ENCODE measurements at regions not wholly inside any gene's neighbourhood (a gene's known extent, or its start where the extent isn't known, plus 50 kb on each side); places are given as distances from the start of the nearest gene placed in this dataset.
"Not testable (repeated sequence)": the region's sequence is repeated elsewhere in the genome, so short reads cannot be mapped to it uniquely, and the experiment has no call there.

GRCh38 chr10:23543691-23544380 lies 105.0 kb downstream of the OTUD1 start:
- no peak for DNase-seq (ENCODE audit: low read depth)

GRCh38 chr10:23545866-23546265 lies 107.0 kb downstream of the OTUD1 start:
- not testable (repeated sequence) for DNase-seq (ENCODE audit: low read depth)

DNA sequence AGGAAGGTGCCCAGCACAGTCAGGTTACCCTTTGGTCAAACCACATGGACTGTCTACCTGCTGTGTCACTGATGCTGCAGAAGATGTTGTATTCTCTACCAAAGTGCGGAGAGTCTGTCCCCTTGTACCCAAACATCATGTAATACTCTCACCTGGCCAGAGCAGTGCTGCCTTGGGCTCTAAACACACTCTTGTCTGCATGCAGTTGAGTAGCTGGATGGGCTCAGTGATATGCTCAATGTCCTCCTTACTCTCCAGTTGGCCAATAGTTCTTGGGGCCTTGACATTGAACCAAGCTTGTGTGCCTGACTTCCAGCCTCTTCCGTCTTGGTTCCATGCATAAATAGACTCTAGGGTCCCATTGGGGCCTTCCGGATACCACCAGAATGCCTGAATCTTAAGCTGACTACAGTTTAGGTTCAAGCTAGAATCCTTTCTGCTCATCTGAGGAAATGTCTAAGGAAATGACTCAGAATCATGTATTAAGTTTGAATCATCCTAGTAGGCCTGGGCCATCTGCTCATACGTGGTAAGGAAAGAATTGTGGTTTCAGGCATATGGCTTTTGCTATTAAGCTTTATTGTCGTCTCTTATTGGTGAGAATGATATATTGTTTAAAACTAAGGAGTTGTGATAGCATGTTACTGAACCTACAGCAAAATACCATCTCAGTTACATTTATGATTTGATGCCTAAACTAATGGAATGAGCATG lies 118.0 kb downstream of the OTUD1 start:
- DNase-seq (ENCODE audit: low read depth), result no peak

- no peak for DNase-seq (ENCODE audit: low read depth)
Measured at GRCh38 chr10:23557777-23558176, 118.9 kb downstream of the OTUD1 start.

DNA sequence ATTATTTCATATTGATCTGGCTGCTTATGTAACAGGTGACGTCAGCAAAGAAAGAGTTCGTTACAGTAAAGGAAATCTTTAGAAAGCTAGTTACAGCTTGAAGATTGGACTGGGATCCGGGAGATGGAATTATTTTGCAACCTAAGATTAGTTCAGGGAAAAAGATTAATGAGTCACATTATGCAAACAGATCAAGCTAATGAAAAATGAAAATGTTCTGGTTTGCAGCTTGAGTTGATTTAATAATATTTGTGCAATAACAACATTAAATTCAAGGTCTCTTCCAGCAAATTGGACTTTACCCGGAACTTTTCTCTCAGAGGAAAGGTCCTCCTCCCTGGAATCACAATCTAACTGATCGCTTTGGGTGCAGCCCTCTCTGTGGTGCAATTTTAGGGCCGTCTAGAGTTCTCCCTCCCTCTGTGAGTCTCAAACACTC lies 119.5 kb downstream of the OTUD1 start:
- no peak for DNase-seq (ENCODE audit: low read depth)

DNA sequence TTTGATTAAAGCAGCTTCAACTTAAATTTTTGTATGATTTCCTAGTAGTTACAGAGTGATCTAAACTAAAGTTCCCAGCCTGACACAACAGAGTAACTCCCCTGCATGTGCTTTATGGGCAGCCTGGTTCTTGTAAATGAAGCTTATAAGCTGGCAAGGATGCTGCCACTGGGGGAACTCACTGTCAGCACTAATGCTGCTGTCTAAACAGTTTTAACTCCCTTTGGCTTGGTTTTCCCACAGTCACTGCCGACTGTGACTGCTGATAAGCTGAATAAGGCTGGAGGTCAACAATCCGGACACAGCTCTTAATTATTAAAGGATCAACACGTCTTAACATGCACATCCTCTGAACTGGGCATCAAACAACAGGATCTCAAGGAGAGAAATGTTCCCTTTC lies 130.1 kb downstream of the OTUD1 start:
- DNase-seq (ENCODE audit: low read depth), result no peak

GRCh38 chr10:23571884-23572283 lies 133.0 kb downstream of the OTUD1 start:
- no peak for DNase-seq (ENCODE audit: low read depth)

- no peak for DNase-seq (ENCODE audit: low read depth)
Measured at GRCh38 chr10:23581906-23582450, 143.1 kb downstream of the OTUD1 start.

GRCh38 chr10:23584396-23584795 lies 145.5 kb downstream of the OTUD1 start:
- no peak for DNase-seq (ENCODE audit: low read depth)

- no peak for DNase-seq (ENCODE audit: low read depth)
Measured at GRCh38 chr10:23585186-23585585, 146.3 kb downstream of the OTUD1 start.

DNA sequence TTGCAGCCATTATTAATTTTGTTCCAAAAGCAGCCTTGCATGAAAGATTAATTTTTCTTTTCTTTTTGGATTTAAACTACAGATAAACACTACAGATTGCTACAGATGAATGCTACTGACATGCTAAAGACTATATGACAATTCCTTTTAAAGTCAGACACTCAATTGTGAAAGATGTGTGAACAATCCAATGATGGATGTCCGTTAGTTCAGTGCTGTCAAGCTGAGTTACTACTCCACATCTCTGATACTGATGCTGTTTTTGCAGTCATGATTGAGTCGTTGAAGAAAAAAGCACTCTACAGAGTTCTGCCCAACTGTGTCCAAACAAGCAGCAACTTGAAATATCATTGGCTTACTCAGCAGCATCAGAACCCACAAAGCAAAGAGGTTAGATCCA lies 146.8 kb downstream of the OTUD1 start:
- no peak for DNase-seq (ENCODE audit: low read depth)

DNA sequence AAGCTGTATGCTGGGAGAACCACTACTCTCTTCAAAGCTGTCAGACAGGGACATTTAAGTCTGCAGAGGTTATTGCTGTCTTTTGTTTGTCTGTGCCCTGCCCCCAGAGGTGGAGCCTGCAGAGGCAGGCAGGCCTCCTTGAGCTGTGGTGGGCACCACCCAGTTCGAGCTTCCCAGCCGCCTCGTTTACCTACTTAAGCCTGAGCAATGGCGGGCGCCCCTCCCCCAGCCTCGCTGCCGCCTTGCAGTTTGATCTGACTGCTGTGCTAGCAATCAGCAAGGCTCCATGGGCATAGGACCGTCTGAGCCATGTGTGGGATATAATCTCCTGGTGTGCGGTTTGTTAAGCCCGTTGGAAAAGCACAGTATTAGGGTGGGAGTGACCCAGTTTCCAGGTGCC lies 156.4 kb downstream of the OTUD1 start:
- DNase-seq (ENCODE audit: low read depth), result not testable (repeated sequence)

GRCh38 chr10:23604613-23605012 lies 165.7 kb downstream of the OTUD1 start:
- DNase-seq (ENCODE audit: low read depth), result no peak

DNA sequence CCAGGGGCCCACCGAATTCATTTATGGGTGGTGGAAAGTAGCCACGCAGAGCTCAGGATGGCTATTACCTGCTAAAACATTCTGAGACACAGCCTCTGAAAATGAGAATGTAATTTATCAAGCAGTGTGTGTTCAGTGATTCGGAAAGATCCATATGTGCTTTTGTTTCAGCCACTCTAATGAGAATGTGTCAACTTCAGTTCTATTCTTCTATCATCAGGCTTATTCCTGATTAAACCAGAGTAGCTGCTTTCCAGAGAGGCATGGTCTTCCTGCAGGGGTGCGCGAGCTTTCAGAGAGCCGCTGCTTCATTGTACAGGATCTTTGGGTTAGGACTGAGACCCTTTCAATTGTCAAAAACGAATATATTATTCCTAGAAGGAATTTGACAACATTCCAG lies 167.6 kb downstream of the OTUD1 start:
- DNase-seq (ENCODE audit: low read depth), result no peak

- DNase-seq (ENCODE audit: low read depth), result no peak
Measured at GRCh38 chr10:23608926-23609325, 170.1 kb downstream of the OTUD1 start.

- no peak for DNase-seq (ENCODE audit: low read depth)
Measured at GRCh38 chr10:23610626-23611307, 171.9 kb downstream of the OTUD1 start.

- DNase-seq (ENCODE audit: low read depth), result no peak
Measured at GRCh38 chr10:23611308-23612029, 172.6 kb downstream of the OTUD1 start.

DNA sequence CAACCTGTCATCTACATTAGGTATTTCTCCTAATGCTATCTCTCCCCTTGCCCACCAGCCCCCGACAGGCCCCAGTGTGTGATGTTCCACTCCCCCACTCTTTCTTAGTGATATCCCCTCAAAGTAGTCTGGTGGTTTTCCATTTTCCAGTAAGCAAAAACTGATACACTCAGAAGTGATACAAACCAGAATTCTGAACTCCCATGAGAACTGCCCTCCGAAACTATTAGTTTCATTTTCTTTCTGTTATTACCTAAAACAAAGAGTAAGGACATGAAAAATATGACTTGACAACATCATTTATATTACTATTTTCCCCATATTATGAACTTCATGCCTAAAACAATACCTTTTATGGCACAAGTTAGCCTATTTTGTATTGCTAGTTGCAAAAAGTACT lies 175.0 kb downstream of the OTUD1 start:
- DNase-seq (ENCODE audit: low read depth), result no peak

DNA sequence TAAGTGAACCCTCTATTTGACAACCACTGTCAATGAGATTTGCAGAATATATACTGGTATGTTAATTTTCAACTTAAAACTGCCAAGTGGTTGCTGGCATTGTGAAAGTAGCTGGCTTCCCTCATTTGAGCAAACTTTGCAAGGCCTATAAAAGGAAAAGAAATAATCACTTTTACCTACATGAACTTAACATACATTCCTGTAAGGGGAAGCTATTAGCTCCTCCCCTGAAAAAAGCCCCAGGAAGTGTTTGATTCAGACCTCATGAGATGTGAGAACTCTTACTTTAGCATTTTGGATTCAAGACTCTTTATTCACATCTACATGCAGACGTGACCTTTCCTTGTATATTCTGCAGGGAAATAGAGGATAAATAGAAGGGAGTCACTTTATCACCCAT lies 175.6 kb downstream of the OTUD1 start:
- DNase-seq (ENCODE audit: low read depth), result no peak

- DNase-seq (ENCODE audit: low read depth), result no peak
Measured at GRCh38 chr10:23630376-23630775, 191.5 kb downstream of the OTUD1 start.

DNA sequence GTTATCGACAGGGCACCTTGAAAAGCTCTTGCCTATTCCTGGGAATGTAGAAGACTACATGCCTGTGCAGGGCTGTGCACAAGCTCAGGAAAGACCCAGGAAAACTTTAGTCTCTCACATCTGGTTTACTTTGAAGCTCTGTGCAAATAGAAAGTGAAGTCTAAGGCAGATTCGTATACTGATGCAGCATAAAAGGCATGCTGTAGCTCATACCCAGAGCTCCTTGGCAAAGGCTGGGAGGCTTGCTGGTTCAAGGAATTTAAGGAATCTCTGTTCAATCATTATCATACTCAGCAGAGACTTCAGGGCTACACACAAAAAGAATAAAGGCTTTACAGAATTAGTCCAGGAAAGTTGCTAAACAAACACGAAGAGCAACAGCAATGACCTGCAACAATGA lies 192.0 kb downstream of the OTUD1 start:
- no peak for DNase-seq (ENCODE audit: low read depth)

- DNase-seq (ENCODE audit: low read depth), result no peak
Measured at GRCh38 chr10:23643111-23643780, 204.4 kb downstream of the OTUD1 start.

All from stimulated activated CD8-positive, alpha-beta memory T cell treated with anti-CD3 and anti-CD28 coated beads, Interleukin-4, amount 100 ng/mL, for 24 hours (primary cell).